ELR (cell line): ENCODE measurements at regions not wholly inside any gene's neighbourhood (a gene's known extent, or its start where the extent isn't known, plus 50 kb on each side); places are given as distances from the start of the nearest gene placed in this dataset.
"Not testable (repeated sequence)": the region's sequence is repeated elsewhere in the genome, so short reads cannot be mapped to it uniquely, and the experiment has no call there.

Experiments
- DNase-seq: peaks from one replicate; pipeline ENCODE4 v3.0.0-alpha.2; 2015; ENCODE audit warnings: low read depth

- DNase-seq = no peak
Measured at GRCh38 chr12:97985834-97986233, 523.2 kb downstream of the RMST start.

GRCh38 chr12:97988588-97988987, 526.0 kb downstream of the RMST start:
- not testable (repeated sequence) for DNase-seq

- no peak for DNase-seq
Measured at GRCh38 chr12:97989366-97989940, 525.9 kb upstream of the TMPO start.

GRCh38 chr12:97994746-97995484, 520.5 kb upstream of the TMPO start:
- DNase-seq = no peak

GRCh38 chr12:97995559-97995958, 519.8 kb upstream of the TMPO start:
- no peak for DNase-seq

- DNase-seq = no peak
Measured at GRCh38 chr12:98001430-98001829, 514.0 kb upstream of the TMPO start.

- DNase-seq = peak; percentile 29
Measured at GRCh38 chr12:98002887-98003493, 512.4 kb upstream of the TMPO start.

GRCh38 chr12:98007963-98008362, 507.4 kb upstream of the TMPO start:
- no peak for DNase-seq

GRCh38 chr12:98013560-98013959, 501.8 kb upstream of the TMPO start:
- no peak for DNase-seq

GRCh38 chr12:98018836-98019235, 496.6 kb upstream of the TMPO start:
- no peak for DNase-seq

GRCh38 chr12:98020376-98020775, 495.0 kb upstream of the TMPO start:
- no peak for DNase-seq

GRCh38 chr12:98022961-98023360, 492.4 kb upstream of the TMPO start:
- no peak for DNase-seq

GRCh38 chr12:98037401-98038140, 477.8 kb upstream of the TMPO start:
- no peak for DNase-seq

- DNase-seq = no peak
Measured at GRCh38 chr12:98042668-98043067, 472.7 kb upstream of the TMPO start.

GRCh38 chr12:98045395-98045794, 470.0 kb upstream of the TMPO start:
- no peak for DNase-seq

- no peak for DNase-seq
Measured at GRCh38 chr12:98048326-98048725, 467.1 kb upstream of the TMPO start.

- no peak for DNase-seq
Measured at GRCh38 chr12:98053202-98053601, 462.2 kb upstream of the TMPO start.

- DNase-seq = no peak
Measured at GRCh38 chr12:98057701-98058100, 457.7 kb upstream of the TMPO start.

- DNase-seq = no peak
Measured at GRCh38 chr12:98058213-98058612, 457.2 kb upstream of the TMPO start.

- no peak for DNase-seq
Measured at GRCh38 chr12:98058838-98059237, 456.6 kb upstream of the TMPO start.

- DNase-seq = no peak
Measured at GRCh38 chr12:98059659-98060343, 455.6 kb upstream of the TMPO start.

- no peak for DNase-seq
Measured at GRCh38 chr12:98060411-98060810, 455.0 kb upstream of the TMPO start.
